Calu3 (cell line): ENCODE measurements at regions not wholly inside any gene's neighbourhood (a gene's known extent, or its start where the extent isn't known, plus 50 kb on each side); places are given as distances from the start of the nearest gene placed in this dataset.

Experiments used
- BruUV-seq: library from RNA; stranded (reverse); fragments of 400-500 nt; replicated peaks from 2 replicates; lab custom pipeline; 2021; lab: Mats Ljungman, UMichigan
- CTCF ChIA-PET: fragments of 300-600 bp; sonication (Branson Sonifier 250); formaldehyde crosslinking; loops from one replicate; lab custom pipeline; 2022; ENCODE audit warnings: antibody characterized with exemption; lab: Charles Lee
- DNase-seq: peaks from one replicate; pipeline ENCODE4 v3.0.0; 2022
- H3K27ac Mint-ChIP-seq: one replicate; pipeline ENCODE4 v1.8.0; 2022; ENCODE audit warnings: mixed read lengths; ENCODE audit not compliant: unreplicated experiment
- H3K27me3 Mint-ChIP-seq: one replicate; pipeline ENCODE4 v1.8.0; 2022; ENCODE audit warnings: mixed read lengths; ENCODE audit not compliant: unreplicated experiment
- H3K36me3 Mint-ChIP-seq: one replicate; pipeline ENCODE4 v1.8.0; 2022; ENCODE audit warnings: mild to moderate bottlenecking, moderate library complexity, mixed read lengths; ENCODE audit not compliant: insufficient read depth, unreplicated experiment
- H3K4me1 Mint-ChIP-seq: one replicate; pipeline ENCODE4 v1.8.0; 2022; ENCODE audit warnings: mild to moderate bottlenecking, low read depth, mixed read lengths; ENCODE audit not compliant: unreplicated experiment
- H3K4me3 Mint-ChIP-seq: one replicate; pipeline ENCODE4 v1.8.0; 2022; ENCODE audit warnings: mild to moderate bottlenecking, low read depth, moderate library complexity, mixed read lengths; ENCODE audit not compliant: unreplicated experiment
- H3K9me3 Mint-ChIP-seq: one replicate; pipeline ENCODE4 v1.8.0; 2022; ENCODE audit warnings: low read depth, mixed read lengths; ENCODE audit not compliant: unreplicated experiment
- CTCF ChIP-seq: fragments of 200-600 bp; IDR thresholded peaks from one replicate; pipeline ENCODE4 v1.8.0; 2022; ENCODE audit warnings: antibody characterized with exemption; ENCODE audit not compliant: unreplicated experiment
- intact Hi-C: fragments of 100-400 bp; cut with micrococcal nuclease; formaldehyde crosslinking; loops from one replicate; pipeline ENCODE4 v1.10.0; 2022; ENCODE audit not compliant: unreplicated experiment

GRCh38 chr3:104547031-104547430 lies 819.7 kb upstream of the ALCAM start:
- no peak for DNase-seq
- Mint-ChIP-seq H3K36me3 (no peaks in the 10 kb centered on the region), H3K4me1 (no peaks in the 10 kb centered on the region), H3K9me3 (no peaks in the 10 kb centered on the region), H3K27ac (no peak overlapping the region), H3K4me3 (no peak overlapping the region), H3K27me3 (no peaks in the 10 kb centered on the region)
- no peak for TF ChIP-seq CTCF
- no TSS peak for BruUV-seq
- CTCF ChIA-PET: no interaction called here
- intact Hi-C loops: no loop called here

GRCh38 chr3:104548401-104548800 lies 818.3 kb upstream of the ALCAM start:
- DNase-seq: no peak
- CTCF ChIA-PET: interaction anchor here (0.5 kb wide), 2 partner anchors 610 to 1554 kb away, joined by 3 read pairs; no protein-coding TSS in a partner anchor
- Mint-ChIP-seq H3K27me3 (no peaks in the 10 kb centered on the region), H3K36me3 (no peaks in the 10 kb centered on the region), H3K4me3 (no peak overlapping the region), H3K4me1 (no peaks in the 10 kb centered on the region), H3K27ac (no peak overlapping the region), H3K9me3 (no peaks in the 10 kb centered on the region)
- intact Hi-C loops: no loop called here
- no TSS peak for BruUV-seq
- no peak for TF ChIP-seq CTCF

- no peak for TF ChIP-seq CTCF
- Mint-ChIP-seq H3K4me3 (no peak overlapping the region), H3K9me3 (peaks cover under 1% of the 10 kb centered on the region), H3K27me3 (no peaks in the 10 kb centered on the region), H3K36me3 (no peaks in the 10 kb centered on the region), H3K27ac (no peak overlapping the region), H3K4me1 (no peaks in the 10 kb centered on the region)
- no peak for DNase-seq
- intact Hi-C loops: no loop called here
- CTCF ChIA-PET: interaction anchor here (0.5 kb wide), 1 partner anchor 609 kb away, joined by 3 read pairs; no protein-coding TSS in a partner anchor
- no TSS peak for BruUV-seq
Measured at GRCh38 chr3:104549099-104549714, 817.5 kb upstream of the ALCAM start.

GRCh38 chr3:104553121-104553520 lies 813.6 kb upstream of the ALCAM start:
- no TSS peak for BruUV-seq
- no peak overlapping the region for H3K4me3 Mint-ChIP-seq
- H3K27ac Mint-ChIP-seq: no peak overlapping the region
- no peaks in the 10 kb centered on the region for H3K4me1 Mint-ChIP-seq
- intact Hi-C loops: no loop called here
- no peaks in the 10 kb centered on the region for H3K27me3 Mint-ChIP-seq
- no peaks in the 10 kb centered on the region for H3K36me3 Mint-ChIP-seq
- peaks cover 2% of the 10 kb centered on the region for H3K9me3 Mint-ChIP-seq
- no peak for DNase-seq
- CTCF ChIA-PET: interaction anchor here (0.7 kb wide), 1 partner anchor 76 kb away, joined by 3 read pairs; no protein-coding TSS in a partner anchor
- TF ChIP-seq CTCF: no peak
